Endothelial cell of umbilical vein (primary cell): ENCODE measurements at regions not wholly inside any gene's neighbourhood (a gene's known extent, or its start where the extent isn't known, plus 50 kb on each side); places are given as distances from the start of the nearest gene placed in this dataset.

Experiments
- BruUV-seq: library from RNA; stranded (reverse); fragments of 400-500 nt; replicated peaks from 2 replicates; lab custom pipeline; 2021; lab: Mats Ljungman, UMichigan
- CTCF ChIA-PET: fragments of 300-600, 350-600 bp; sonication (Branson Sonifier 250); formaldehyde crosslinking; loops from one replicate; lab custom pipeline; 2021; ENCODE audit warnings: antibody characterized with exemption, inconsistent platforms; lab: Charles Lee
- POLR2A ChIA-PET: fragments of 300-600, 350-600 bp; sonication (Branson Sonifier 250); formaldehyde crosslinking; loops from one replicate; lab custom pipeline; 2021; ENCODE audit warnings: antibody characterized with exemption, inconsistent platforms; lab: Charles Lee
- DNase-seq: peaks from one replicate; pipeline ENCODE4 v3.0.0-alpha.2; 2011; ENCODE audit warnings: low read depth, low spot score
- FAIRE-seq: peaks from 2 replicates; lab custom pipeline; 2011; peaks lifted over from hg19 to GRCh38; lab: Jason Lieb, UNC
- H2AFZ ChIP-seq: 2 replicates; pipeline ENCODE4 v1.6.0; 2012; ENCODE audit warnings: low read depth, low read length, control low read depth, inconsistent platforms
- H3K27ac ChIP-seq: 2 replicates; pipeline ENCODE4 v1.5.1; 2011; ENCODE audit warnings: low read depth, mild to moderate bottlenecking, control low read depth, low read length, moderate library complexity; ENCODE audit not compliant: insufficient read depth
- H3K27me3 ChIP-seq, 2 experiments: 2 replicates each; pipeline versions ENCODE4 v1.6.0 to v1.6.1; 2011; ENCODE audit warnings: low read length in 2 of 2, mixed read lengths in 1 of 2; ENCODE audit not compliant: control insufficient read depth in 2 of 2, insufficient read depth in 2 of 2
- H3K36me3 ChIP-seq, 2 experiments: 2 replicates in 1 of 2; 3 replicates in 1 of 2; pipeline ENCODE4 v1.5.1; 2011; ENCODE audit warnings: low read length in 2 of 2, mild to moderate bottlenecking in 1 of 2, moderate library complexity in 1 of 2; ENCODE audit not compliant: control insufficient read depth in 2 of 2, insufficient read depth in 2 of 2; ENCODE audit errors: extremely low read depth in 1 of 2
- H3K4me1 ChIP-seq: 3 replicates; pipeline ENCODE4 v1.5.1; 2011; ENCODE audit warnings: mild to moderate bottlenecking, low read length; ENCODE audit not compliant: control insufficient read depth, insufficient read depth; ENCODE audit errors: extremely low read depth
- H3K4me2 ChIP-seq: 2 replicates; pipeline ENCODE4 v1.6.1; 2011; ENCODE audit warnings: low read length, control low read depth, mixed read lengths; ENCODE audit not compliant: insufficient read depth
- H3K4me3 ChIP-seq, 3 experiments: fragments of 200-600 bp in 1 of 3; sonication (generic), shearing (Covaris generic) in 1 of 3; replicated peaks in 1 of 3; 2 replicates each; pipeline ENCODE4 v1.5.1; 2011 to 2016; ENCODE audit warnings: control low read depth in 3 of 3, low read length in 3 of 3, mild to moderate bottlenecking in 2 of 3, inconsistent platforms in 1 of 3, low read depth in 1 of 3, moderate library complexity in 1 of 3; ENCODE audit not compliant: insufficient read depth in 1 of 3
- H3K79me2 ChIP-seq: 2 replicates; pipeline ENCODE4 v1.6.0; 2012; ENCODE audit warnings: low read length, inconsistent platforms; ENCODE audit not compliant: control insufficient read depth, insufficient read depth
- H3K9ac ChIP-seq: replicated peaks from 2 replicates; pipeline ENCODE3; 2011; ENCODE audit warnings: low read length, control low read depth; ENCODE audit not compliant: insufficient read depth; ENCODE audit errors: extremely low read depth
- H3K9me1 ChIP-seq: replicated peaks from 3 replicates; pipeline ENCODE4 v1.6.0; 2011; ENCODE audit warnings: mild to moderate bottlenecking, low read length; ENCODE audit not compliant: control insufficient read depth, insufficient read depth; ENCODE audit errors: extremely low read depth
- H3K9me3 ChIP-seq: replicated peaks from 2 replicates; pipeline ENCODE4 v1.5.1; 2012; ENCODE audit warnings: low read length, inconsistent platforms; ENCODE audit not compliant: control insufficient read depth, insufficient read depth
- H4K20me1 ChIP-seq: replicated peaks from 2 replicates; pipeline ENCODE3; 2011; ENCODE audit warnings: mild to moderate bottlenecking, low read length; ENCODE audit not compliant: control insufficient read depth, insufficient read depth; ENCODE audit errors: extremely low read depth
- EZH2 ChIP-seq: IDR thresholded peaks from 2 replicates; pipeline ENCODE4 v1.6.1; 2012; ENCODE audit warnings: borderline replicate concordance, low read depth, mild to moderate bottlenecking, moderate library complexity, low read length, inconsistent platforms; ENCODE audit not compliant: severe bottlenecking
- FOS ChIP-seq: IDR thresholded peaks from 2 replicates; pipeline ENCODE4 v1.6.1; 2011; ENCODE audit warnings: mild to moderate bottlenecking, low read length, moderate library complexity, borderline replicate concordance; ENCODE audit not compliant: insufficient read depth
- GATA2 ChIP-seq: IDR thresholded peaks from 2 replicates; pipeline ENCODE4 v1.7.0; 2011; ENCODE audit warnings: low read depth, mild to moderate bottlenecking, moderate library complexity, mixed read lengths, low read length; ENCODE audit not compliant: insufficient read length, insufficient read depth
- JUN ChIP-seq: IDR thresholded peaks from 2 replicates; pipeline ENCODE4 v1.6.1; 2011; ENCODE audit warnings: borderline replicate concordance, low read depth; ENCODE audit not compliant: insufficient read length, insufficient read depth
- MAX ChIP-seq: IDR thresholded peaks from 2 replicates; pipeline ENCODE4 v1.6.1; 2011; ENCODE audit not compliant: insufficient read depth, insufficient read length
- MYC ChIP-seq: IDR thresholded peaks from one replicate; pipeline ENCODE4 v1.6.1; 2011; ENCODE audit warnings: mild to moderate bottlenecking, low read depth, low read length
- POLR2A ChIP-seq: IDR thresholded peaks from 2 replicates; pipeline ENCODE4 v1.6.1; 2012; ENCODE audit warnings: low read depth, mild to moderate bottlenecking, control low read depth, low read length
- POLR2AphosphoS5 ChIP-seq: IDR thresholded peaks from 2 replicates; pipeline ENCODE4 v1.6.1; 2012; ENCODE audit warnings: low read depth, mild to moderate bottlenecking, control low read depth, low read length, moderate library complexity; ENCODE audit not compliant: insufficient read depth
- dilution Hi-C: fragments of 300-500 bp; cut with MboI; formaldehyde crosslinking; loops from one replicate; pipeline ENCODE4 v1.15.0; 2019; ENCODE audit warnings: low sequenced_read_pairs; ENCODE audit not compliant: extremely low pct_ligation_motif_present
- intact Hi-C: fragments of 100-400 bp; cut with micrococcal nuclease; formaldehyde crosslinking; loops from one replicate; pipeline ENCODE4 v1.10.0; 2022
- TF ChIP-seq, protein P1 (sequence below), 2 donors: IDR thresholded peaks; 1 replicate in 1 of 2; 2 replicates in 1 of 2; pipeline ENCODE4 v1.5.1; 2011; ENCODE audit warnings: low read length in 2 of 2, mild to moderate bottlenecking in 2 of 2, moderate library complexity in 2 of 2, control low read depth in 1 of 2, inconsistent platforms in 1 of 2, low read depth in 1 of 2; ENCODE audit not compliant: insufficient read depth in 1 of 2; ENCODE audit errors: extremely low read depth in 1 of 2

DNA sequence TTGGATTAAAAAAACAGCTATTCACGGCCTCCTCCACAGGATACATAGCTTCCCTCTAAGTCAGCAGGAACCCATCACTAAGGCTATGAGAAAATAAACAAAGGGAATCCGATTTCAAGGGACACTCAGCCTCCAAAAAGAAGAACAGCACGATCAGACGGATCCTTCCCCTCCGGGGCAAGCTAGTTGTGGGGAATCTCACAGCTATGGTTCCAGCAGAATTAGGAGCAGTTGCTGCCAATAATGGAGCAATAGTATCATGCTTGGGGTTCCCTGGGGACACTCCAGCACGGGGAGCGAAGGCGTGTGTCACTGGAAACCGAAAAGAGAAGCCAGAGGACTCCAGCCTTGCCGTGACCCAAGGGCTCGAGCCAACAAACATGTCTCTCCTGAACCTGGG is 163.1 kb downstream of the TTC32 start:
- FAIRE-seq (no peak), DNase-seq (no peak)
- H3K36me3 ChIP-seq = no peaks in the 10 kb centered on the region
- ChIA-PET POLR2A (no interaction called here), CTCF (no interaction called here)
- dilution Hi-C loops (no loop called here), intact Hi-C loops (no loop called here)
- H3K4me1 ChIP-seq = no peaks in the 10 kb centered on the region
- H3K9me3 ChIP-seq = no peaks in the 10 kb centered on the region
- no peaks in the 10 kb centered on the region for H3K9me1 ChIP-seq
- no TSS peak for BruUV-seq
- H3K79me2 ChIP-seq = no peaks in the 10 kb centered on the region
- no peak overlapping the region for H3K4me3 ChIP-seq
- H3K4me2 ChIP-seq = no peak overlapping the region
- no peak overlapping the region for H3K9ac ChIP-seq
- H2AFZ ChIP-seq = no peak overlapping the region
- H3K27me3 ChIP-seq = peaks cover 0 to 3% of the 10 kb centered on the region in 2 experiments
- no peak overlapping the region for H3K27ac ChIP-seq
- H4K20me1 ChIP-seq = no peaks in the 10 kb centered on the region
- no peak for TF ChIP-seq POLR2A
- TF ChIP-seq JUN = no peak
- TF ChIP-seq POLR2AphosphoS5 = no peak
- TF ChIP-seq GATA2 = no peak
- no peak for TF ChIP-seq EZH2
- TF ChIP-seq, protein P1, sequence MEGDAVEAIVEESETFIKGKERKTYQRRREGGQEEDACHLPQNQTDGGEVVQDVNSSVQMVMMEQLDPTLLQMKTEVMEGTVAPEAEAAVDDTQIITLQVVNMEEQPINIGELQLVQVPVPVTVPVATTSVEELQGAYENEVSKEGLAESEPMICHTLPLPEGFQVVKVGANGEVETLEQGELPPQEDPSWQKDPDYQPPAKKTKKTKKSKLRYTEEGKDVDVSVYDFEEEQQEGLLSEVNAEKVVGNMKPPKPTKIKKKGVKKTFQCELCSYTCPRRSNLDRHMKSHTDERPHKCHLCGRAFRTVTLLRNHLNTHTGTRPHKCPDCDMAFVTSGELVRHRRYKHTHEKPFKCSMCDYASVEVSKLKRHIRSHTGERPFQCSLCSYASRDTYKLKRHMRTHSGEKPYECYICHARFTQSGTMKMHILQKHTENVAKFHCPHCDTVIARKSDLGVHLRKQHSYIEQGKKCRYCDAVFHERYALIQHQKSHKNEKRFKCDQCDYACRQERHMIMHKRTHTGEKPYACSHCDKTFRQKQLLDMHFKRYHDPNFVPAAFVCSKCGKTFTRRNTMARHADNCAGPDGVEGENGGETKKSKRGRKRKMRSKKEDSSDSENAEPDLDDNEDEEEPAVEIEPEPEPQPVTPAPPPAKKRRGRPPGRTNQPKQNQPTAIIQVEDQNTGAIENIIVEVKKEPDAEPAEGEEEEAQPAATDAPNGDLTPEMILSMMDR (IDR thresholded peaks at IDR 0.05; ENCODE audit: extremely low read depth in 1 of 2, insufficient read depth in 1 of 2, low read depth in 1 of 2, low read length in 2 of 2) = no peak
- TF ChIP-seq MYC = no peak
- no peak for TF ChIP-seq FOS
- TF ChIP-seq MAX = no peak
